ENCODE measurements at regions not wholly inside any gene's neighbourhood (a gene's known extent, or its start where the extent isn't known, plus 50 kb on each side); places are given as distances from the start of the nearest gene placed in this dataset.
"Not testable (repeated sequence)": the region's sequence is repeated elsewhere in the genome, so short reads cannot be mapped to it uniquely, and the experiment has no call there.

- ChIA-PET CTCF (no interaction called here), POLR2A (no interaction called here)
- H3K4me1 ChIP-seq (ENCODE audit: control insufficient read depth in 2 of 2, insufficient read depth in 2 of 2, low read length in 2 of 2): peaks cover 3 to 13% of the 10 kb centered on the region in 2 donors
- no peak overlapping the region for H3K4me3 Mint-ChIP-seq
- H3K27ac Mint-ChIP-seq: no peak overlapping the region
- no peak overlapping the region for H2AFZ ChIP-seq (ENCODE audit: insufficient read depth, low read depth, low read length, poor library complexity, severe bottlenecking)
- no peak overlapping the region for H3K4me3 ChIP-seq (ENCODE audit: control extremely low read depth in 1 of 5, extremely low read depth in 1 of 5, insufficient read depth in 1 of 5, low read depth in 2 of 5, low read length in 4 of 5)
- H3K9me3 Mint-ChIP-seq (ENCODE audit: insufficient read depth): peaks cover 10% of the 10 kb centered on the region
- peaks cover 19% of the 10 kb centered on the region for H3K27me3 Mint-ChIP-seq
- intact Hi-C loops (cut with micrococcal nuclease): no loop called here
- no peaks in the 10 kb centered on the region for H3K36me3 ChIP-seq (replicated peaks in 1 of 2; ENCODE audit: control extremely low read depth in 1 of 2, control insufficient read depth in 1 of 2, extremely low read depth in 1 of 2, insufficient read depth in 2 of 2, low read length in 1 of 2)
- 85% methylated on average over 1 of the region's 4 CpGs for WGBS (ENCODE audit: insufficient coverage)
- no peaks in the 10 kb centered on the region for H3K79me2 ChIP-seq (ENCODE audit: control insufficient read depth, insufficient read depth, low read length)
- peaks cover 0 to 40% (median 12%) of the 10 kb centered on the region in 3 donors for H3K9me3 ChIP-seq (ENCODE audit: control extremely low read depth in 1 of 3, control insufficient read depth in 2 of 3, insufficient read depth in 1 of 3, low read length in 2 of 3)
- no peak overlapping the region for H3K4me2 ChIP-seq (replicated peaks; ENCODE audit: low read depth, low read length, poor library complexity, severe bottlenecking)
- H3K27ac ChIP-seq (ENCODE audit: low read length in 2 of 2): no peak overlapping the region
- peaks cover 26% of the 10 kb centered on the region for H3K4me1 Mint-ChIP-seq
- peaks cover 0 to 5% (median 0%) of the 10 kb centered on the region in 4 experiments for H3K27me3 ChIP-seq (replicated peaks in 1 of 4; ENCODE audit: control extremely low read depth in 1 of 4, control insufficient read depth in 3 of 4, insufficient read depth in 4 of 4, low read length in 3 of 4)
- TF ChIP-seq, protein P1, sequence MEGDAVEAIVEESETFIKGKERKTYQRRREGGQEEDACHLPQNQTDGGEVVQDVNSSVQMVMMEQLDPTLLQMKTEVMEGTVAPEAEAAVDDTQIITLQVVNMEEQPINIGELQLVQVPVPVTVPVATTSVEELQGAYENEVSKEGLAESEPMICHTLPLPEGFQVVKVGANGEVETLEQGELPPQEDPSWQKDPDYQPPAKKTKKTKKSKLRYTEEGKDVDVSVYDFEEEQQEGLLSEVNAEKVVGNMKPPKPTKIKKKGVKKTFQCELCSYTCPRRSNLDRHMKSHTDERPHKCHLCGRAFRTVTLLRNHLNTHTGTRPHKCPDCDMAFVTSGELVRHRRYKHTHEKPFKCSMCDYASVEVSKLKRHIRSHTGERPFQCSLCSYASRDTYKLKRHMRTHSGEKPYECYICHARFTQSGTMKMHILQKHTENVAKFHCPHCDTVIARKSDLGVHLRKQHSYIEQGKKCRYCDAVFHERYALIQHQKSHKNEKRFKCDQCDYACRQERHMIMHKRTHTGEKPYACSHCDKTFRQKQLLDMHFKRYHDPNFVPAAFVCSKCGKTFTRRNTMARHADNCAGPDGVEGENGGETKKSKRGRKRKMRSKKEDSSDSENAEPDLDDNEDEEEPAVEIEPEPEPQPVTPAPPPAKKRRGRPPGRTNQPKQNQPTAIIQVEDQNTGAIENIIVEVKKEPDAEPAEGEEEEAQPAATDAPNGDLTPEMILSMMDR (IDR thresholded peaks at IDR 0.05): no peak
- TF ChIP-seq EZH2 (IDR thresholded peaks at IDR 0.05; ENCODE audit: borderline replicate concordance, insufficient read depth, low read depth, low read length, poor library complexity, severe bottlenecking): no peak
- no peak overlapping the region for H3K9ac ChIP-seq (ENCODE audit: low read length)
- no peak for ATAC-seq (ENCODE audit: low read depth)
- H4K20me1 ChIP-seq (ENCODE audit: control insufficient read depth, insufficient read depth, low read length, poor library complexity, severe bottlenecking): no peaks in the 10 kb centered on the region
- no peak for DNase-seq
Observed at GRCh38 chr14:104400355-104400754, 179.2 kb upstream of the C14orf180 start.

DNA sequence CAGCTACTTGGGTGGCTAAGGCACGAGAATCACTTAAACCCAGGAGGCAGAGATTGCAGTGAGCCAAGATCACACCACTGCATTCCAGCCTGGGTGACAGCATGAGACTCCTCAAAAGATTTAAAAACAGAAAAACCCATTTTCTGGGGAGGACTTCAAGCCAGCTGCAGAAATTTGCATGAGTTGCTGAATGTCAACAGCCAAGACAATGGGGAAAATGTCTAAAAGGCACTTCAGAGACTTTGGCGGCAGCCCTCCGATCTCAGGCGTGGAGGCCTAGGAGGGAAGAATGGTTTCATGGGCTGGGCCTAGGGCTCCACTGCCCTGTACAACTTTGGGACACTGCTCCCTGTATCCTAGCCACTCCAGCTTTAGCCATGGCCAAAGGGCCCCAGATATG is 177.8 kb upstream of the C14orf180 start:
- Histone ChIP-seq H3K4me1 (ENCODE audit: control insufficient read depth in 2 of 2, insufficient read depth in 2 of 2, low read length in 2 of 2) (peaks cover 0 to under 1% of the 10 kb centered on the region in 2 donors), H3K79me2 (ENCODE audit: control insufficient read depth, insufficient read depth, low read length) (no peaks in the 10 kb centered on the region), H3K4me2 (replicated peaks; ENCODE audit: low read depth, low read length, poor library complexity, severe bottlenecking) (no peak overlapping the region), H3K9me3 (ENCODE audit: control extremely low read depth in 1 of 3, control insufficient read depth in 2 of 3, insufficient read depth in 1 of 3, low read length in 2 of 3) (peaks cover 0 to 28% (median 12%) of the 10 kb centered on the region in 3 donors), H3K27me3 (replicated peaks in 1 of 4; ENCODE audit: control extremely low read depth in 1 of 4, control insufficient read depth in 3 of 4, insufficient read depth in 4 of 4, low read length in 3 of 4) (peaks cover 0 to 5% (median 0%) of the 10 kb centered on the region in 4 experiments), H3K27ac (ENCODE audit: low read length in 2 of 2) (no peak overlapping the region), H4K20me1 (ENCODE audit: control insufficient read depth, insufficient read depth, low read length, poor library complexity, severe bottlenecking) (no peaks in the 10 kb centered on the region), H2AFZ (ENCODE audit: insufficient read depth, low read depth, low read length, poor library complexity, severe bottlenecking) (no peak overlapping the region), H3K36me3 (replicated peaks in 1 of 2; ENCODE audit: control extremely low read depth in 1 of 2, control insufficient read depth in 1 of 2, extremely low read depth in 1 of 2, insufficient read depth in 2 of 2, low read length in 1 of 2) (no peaks in the 10 kb centered on the region), H3K4me3 (ENCODE audit: control extremely low read depth in 1 of 5, extremely low read depth in 1 of 5, insufficient read depth in 1 of 5, low read depth in 2 of 5, low read length in 4 of 5) (no peak overlapping the region), H3K9ac (ENCODE audit: low read length) (no peak overlapping the region)
- Mint-ChIP-seq H3K27me3 (peaks cover 29% of the 10 kb centered on the region), H3K27ac (no peak overlapping the region), H3K4me1 (peaks cover 15% of the 10 kb centered on the region), H3K9me3 (ENCODE audit: insufficient read depth) (peaks cover 10% of the 10 kb centered on the region), H3K4me3 (no peak overlapping the region)
- ATAC-seq (ENCODE audit: low read depth) (no peak), DNase-seq (no peak)
- POLR2A ChIA-PET: no interaction called here
- 100% methylated on average over 3 of the region's 4 CpGs for WGBS (ENCODE audit: insufficient coverage)
- TF ChIP-seq, protein P1 (IDR thresholded peaks at IDR 0.05): no peak
- no peak for TF ChIP-seq EZH2 (IDR thresholded peaks at IDR 0.05; ENCODE audit: borderline replicate concordance, insufficient read depth, low read depth, low read length, poor library complexity, severe bottlenecking)
- intact Hi-C loops (cut with micrococcal nuclease): no loop called here
- CTCF ChIA-PET: no interaction called here

DNA sequence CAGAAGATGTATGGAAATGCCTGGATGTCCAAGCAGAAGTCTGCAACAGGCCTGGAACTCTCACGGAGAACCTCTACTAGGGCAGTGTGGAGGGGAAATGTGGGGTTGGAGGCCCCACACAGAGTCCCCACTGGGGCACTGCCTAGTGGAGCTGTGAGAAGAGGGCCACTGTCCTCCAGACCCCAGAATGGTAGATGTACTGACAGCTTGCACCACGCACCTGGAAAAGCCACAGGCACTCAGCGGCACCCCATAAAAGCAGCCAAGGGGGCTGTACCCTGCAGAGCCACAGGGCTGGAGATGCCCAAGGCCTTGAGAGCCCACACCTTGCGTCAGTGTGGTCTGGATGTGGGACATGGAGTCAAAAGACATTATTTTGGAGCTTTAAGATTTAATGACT is 177.3 kb upstream of the C14orf180 start:
- H3K4me1 ChIP-seq (ENCODE audit: control insufficient read depth in 2 of 2, insufficient read depth in 2 of 2, low read length in 2 of 2); ATAC-seq (ENCODE audit: low read depth); H3K4me2 ChIP-seq (replicated peaks; ENCODE audit: low read depth, low read length, poor library complexity, severe bottlenecking); CTCF ChIA-PET; H3K36me3 ChIP-seq (replicated peaks in 1 of 2; ENCODE audit: control extremely low read depth in 1 of 2, control insufficient read depth in 1 of 2, extremely low read depth in 1 of 2, insufficient read depth in 2 of 2, low read length in 1 of 2); H3K9ac ChIP-seq (ENCODE audit: low read length); H4K20me1 ChIP-seq (ENCODE audit: control insufficient read depth, insufficient read depth, low read length, poor library complexity, severe bottlenecking); H3K4me3 ChIP-seq (ENCODE audit: control extremely low read depth in 1 of 5, extremely low read depth in 1 of 5, insufficient read depth in 1 of 5, low read depth in 2 of 5, low read length in 4 of 5); DNase-seq; H3K4me3 Mint-ChIP-seq; H3K27ac Mint-ChIP-seq; H3K79me2 ChIP-seq (ENCODE audit: control insufficient read depth, insufficient read depth, low read length); H3K9me3 Mint-ChIP-seq (ENCODE audit: insufficient read depth); intact Hi-C loops (cut with micrococcal nuclease); H2AFZ ChIP-seq (ENCODE audit: insufficient read depth, low read depth, low read length, poor library complexity, severe bottlenecking); H3K27ac ChIP-seq (ENCODE audit: low read length in 2 of 2); POLR2A ChIA-PET; H3K27me3 ChIP-seq (replicated peaks in 1 of 4; ENCODE audit: control extremely low read depth in 1 of 4, control insufficient read depth in 3 of 4, insufficient read depth in 4 of 4, low read length in 3 of 4): not testable (repeated sequence)
- H3K9me3 ChIP-seq (ENCODE audit: control extremely low read depth in 1 of 3, control insufficient read depth in 2 of 3, insufficient read depth in 1 of 3, low read length in 2 of 3): peaks cover 0 to 23% (median 9%) of the 10 kb centered on the region in 3 donors
- 78% methylated on average over 4 of the region's 4 CpGs for WGBS (ENCODE audit: insufficient coverage)
- Mint-ChIP-seq H3K4me1 (peaks cover 12% of the 10 kb centered on the region), H3K27me3 (peaks cover 32% of the 10 kb centered on the region)
